GM18858 (cell line): ENCODE measurements at regions not wholly inside any gene's neighbourhood (a gene's known extent, or its start where the extent isn't known, plus 50 kb on each side); places are given as distances from the start of the nearest gene placed in this dataset.

Experiments
- ATAC-seq: cut with Tn5 transposase; IDR thresholded peaks from one replicate; pipeline ENCODE4 v1.9.1; 2021; ENCODE audit not compliant: unreplicated experiment

GRCh38 chr5:17690473-17690872 is 56.2 kb downstream of the TAF11L14 start:
- ATAC-seq = no peak

- ATAC-seq = no peak
Observed at GRCh38 chr5:17691762-17692161, 57.5 kb downstream of the TAF11L14 start.

- ATAC-seq = no peak
Observed at GRCh38 chr5:17694371-17694770, 60.1 kb downstream of the TAF11L14 start.

GRCh38 chr5:17694914-17695313 is 60.7 kb downstream of the TAF11L14 start:
- ATAC-seq = no peak

- no peak for ATAC-seq
Observed at GRCh38 chr5:17696627-17697026, 62.4 kb downstream of the TAF11L14 start.

- no peak for ATAC-seq
Observed at GRCh38 chr5:17697671-17698070, 63.4 kb downstream of the TAF11L14 start.

- no peak for ATAC-seq
Observed at GRCh38 chr5:17709011-17709710, 74.9 kb downstream of the TAF11L14 start.

GRCh38 chr5:17713301-17713700 is 79.0 kb downstream of the TAF11L14 start:
- ATAC-seq = no peak

GRCh38 chr5:17714186-17714585 is 79.9 kb downstream of the TAF11L14 start:
- ATAC-seq = no peak

GRCh38 chr5:17719592-17719991 is 85.3 kb downstream of the TAF11L14 start:
- no peak for ATAC-seq

- no peak for ATAC-seq
Observed at GRCh38 chr5:17720071-17720470, 85.8 kb downstream of the TAF11L14 start.

- ATAC-seq = no peak
Observed at GRCh38 chr5:17723876-17724275, 89.6 kb downstream of the TAF11L14 start.

GRCh38 chr5:17727098-17727497 is 92.8 kb downstream of the TAF11L14 start:
- ATAC-seq = no peak

GRCh38 chr5:17730421-17730820 is 96.2 kb downstream of the TAF11L14 start:
- ATAC-seq = no peak

GRCh38 chr5:17732351-17732923 is 98.2 kb downstream of the TAF11L14 start:
- ATAC-seq = no peak

- no peak for ATAC-seq
Observed at GRCh38 chr5:17734011-17734410, 99.8 kb downstream of the TAF11L14 start.

GRCh38 chr5:17735761-17736160 is 101.5 kb downstream of the TAF11L14 start:
- no peak for ATAC-seq

- ATAC-seq = no peak
Observed at GRCh38 chr5:17737092-17737491, 102.8 kb downstream of the TAF11L14 start.

- no peak for ATAC-seq
Observed at GRCh38 chr5:17738446-17738845, 104.2 kb downstream of the TAF11L14 start.

- no peak for ATAC-seq
Observed at GRCh38 chr5:17743580-17744435, 109.5 kb downstream of the TAF11L14 start.

- no peak for ATAC-seq
Observed at GRCh38 chr5:17748201-17748600, 113.9 kb downstream of the TAF11L14 start.

- ATAC-seq = no peak
Observed at GRCh38 chr5:17748941-17749340, 114.7 kb downstream of the TAF11L14 start.
